IMR-90 (cell line): ENCODE measurements at regions not wholly inside any gene's neighbourhood (a gene's known extent, or its start where the extent isn't known, plus 50 kb on each side); places are given as distances from the start of the nearest gene placed in this dataset.

ENCODE experiments used
- ATAC-seq: fragments of 200-7000 bp; cut with Tn5 transposase; 2 replicates; pipeline ENCODE4 v1.9.1; 2020; ENCODE audit warnings: low read depth, mild to moderate bottlenecking, moderate library complexity
- BruUV-seq: library from RNA; stranded (reverse); fragments of 400-500 nt; replicated peaks from 2 replicates; lab custom pipeline; 2021; lab: Mats Ljungman, UMichigan
- CTCF ChIA-PET: fragments of 300-600 bp; formaldehyde crosslinking; extraction: SDS; loops from one replicate; lab custom pipeline; 2021; ENCODE audit warnings: antibody characterized with exemption; lab: Yijun Ruan, JAX
- POLR2A ChIA-PET: fragments of 300-600 bp; sonication (Branson Sonifier 250); formaldehyde crosslinking; loops from one replicate; lab custom pipeline; 2022; ENCODE audit warnings: antibody characterized with exemption; ENCODE audit not compliant: unreplicated experiment; lab: Charles Lee
- DNase-seq: peaks from one replicate; pipeline ENCODE4 v3.0.0; 2013
- H2AFZ ChIP-seq: replicated peaks from 2 replicates; pipeline ENCODE3; 2013; ENCODE audit warnings: low read length, mild to moderate bottlenecking; ENCODE audit not compliant: poor library complexity
- H2AK5ac ChIP-seq: 2 replicates; pipeline ENCODE4 v1.6.1; 2013; ENCODE audit warnings: low read depth, low read length, inconsistent platforms
- H2AK9ac ChIP-seq: replicated peaks from 2 replicates; pipeline ENCODE3; 2013; ENCODE audit warnings: mild to moderate bottlenecking, low read depth, low read length, moderate library complexity; ENCODE audit not compliant: poor library complexity
- H2BK120ac ChIP-seq: 2 replicates; pipeline ENCODE4 v1.6.1; 2013; ENCODE audit warnings: low read depth, low read length, inconsistent platforms
- H2BK15ac ChIP-seq: 3 replicates; pipeline ENCODE4 v1.6.1; 2013; ENCODE audit warnings: low read depth, low read length, inconsistent platforms
- H2BK20ac ChIP-seq: 2 replicates; pipeline ENCODE4 v1.6.1; 2013; ENCODE audit warnings: low read depth, mild to moderate bottlenecking, inconsistent platforms, low read length, moderate library complexity
- H2BK5ac ChIP-seq: 2 replicates; pipeline ENCODE4 v1.6.1; 2013; ENCODE audit warnings: mild to moderate bottlenecking, low read depth, low read length, inconsistent platforms; ENCODE audit not compliant: poor library complexity, severe bottlenecking
- H3K14ac ChIP-seq: replicated peaks from 2 replicates; pipeline ENCODE4 v1.6.1; 2013; ENCODE audit warnings: low read depth, low read length, inconsistent platforms
- H3K18ac ChIP-seq: 2 replicates; pipeline ENCODE4 v1.6.1; 2013; ENCODE audit warnings: low read depth, low read length, control low read depth
- H3K23ac ChIP-seq: 2 replicates; pipeline ENCODE4 v1.6.1; 2013; ENCODE audit warnings: low read depth, low read length, inconsistent platforms
- H3K27ac ChIP-seq: 2 replicates; pipeline ENCODE4 v1.5.1; 2013; ENCODE audit warnings: mild to moderate bottlenecking, control low read depth, low read length; ENCODE audit not compliant: insufficient read depth
- H3K27me3 ChIP-seq: 2 replicates; pipeline ENCODE4 v1.6.1; 2013; ENCODE audit warnings: low read length; ENCODE audit not compliant: control insufficient read depth, insufficient read depth
- H3K36me3 ChIP-seq: 2 replicates; pipeline ENCODE4 v1.6.1; 2013; ENCODE audit warnings: low read length, mixed read lengths; ENCODE audit not compliant: control insufficient read depth, insufficient read depth
- H3K4ac ChIP-seq: 2 replicates; pipeline ENCODE4 v1.6.1; 2013; ENCODE audit warnings: low read depth, low read length, inconsistent platforms
- H3K4me1 ChIP-seq: 2 replicates; pipeline ENCODE4 v1.6.1; 2013; ENCODE audit warnings: low read length, mixed read lengths; ENCODE audit not compliant: control insufficient read depth, insufficient read depth
- H3K4me2 ChIP-seq: 2 replicates; pipeline ENCODE4 v1.6.1; 2013; ENCODE audit warnings: low read depth, mild to moderate bottlenecking, control low read depth, low read length, moderate library complexity
- H3K4me3 ChIP-seq: 2 replicates; pipeline ENCODE4 v1.5.1; 2013; ENCODE audit warnings: low read depth, mild to moderate bottlenecking, control low read depth, low read length, moderate library complexity; ENCODE audit not compliant: insufficient read depth
- H3K56ac ChIP-seq: 2 replicates; pipeline ENCODE4 v1.6.1; 2013; ENCODE audit warnings: low read length, inconsistent platforms; ENCODE audit not compliant: insufficient read depth; ENCODE audit errors: extremely low read depth
- H3K79me1 ChIP-seq, 2 experiments: 2 replicates each; pipeline ENCODE4 v1.6.1; 2013; ENCODE audit warnings: low read length in 2 of 2, inconsistent platforms in 1 of 2, low read depth in 1 of 2
- H3K9ac ChIP-seq: 2 replicates; pipeline ENCODE4 v1.6.1; 2013; ENCODE audit warnings: low read depth, low read length, control low read depth
- H3K9me1 ChIP-seq: 2 replicates; pipeline ENCODE4 v1.6.1; 2013; ENCODE audit warnings: low read length, inconsistent platforms; ENCODE audit not compliant: insufficient read depth
- H3K9me3 ChIP-seq: 2 replicates; pipeline ENCODE4 v1.6.1; 2013; ENCODE audit warnings: low read length; ENCODE audit not compliant: control insufficient read depth, insufficient read depth
- H4K20me1 ChIP-seq: 2 replicates; pipeline ENCODE4 v1.6.1; 2013; ENCODE audit warnings: low read length, inconsistent platforms; ENCODE audit not compliant: insufficient read depth
- H4K5ac ChIP-seq: 2 replicates; pipeline ENCODE4 v1.6.1; 2013; ENCODE audit warnings: mild to moderate bottlenecking, low read depth, low read length, control low read depth
- H4K8ac ChIP-seq, 2 experiments: 2 replicates each; pipeline ENCODE4 v1.6.1; 2013; ENCODE audit warnings: low read depth in 2 of 2, low read length in 2 of 2, control low read depth in 1 of 2, inconsistent platforms in 1 of 2
- H4K91ac ChIP-seq: 2 replicates; pipeline ENCODE4 v1.6.1; 2013; ENCODE audit warnings: low read depth, low read length, inconsistent platforms; ENCODE audit not compliant: insufficient read depth
- CEBPB ChIP-seq: IDR thresholded peaks from 2 replicates; pipeline ENCODE4 v1.6.1; 2012; ENCODE audit warnings: low read depth, low read length, improper control_type of control experiment
- FOS ChIP-seq: fragments of 150-350 bp; IDR thresholded peaks from 2 replicates; pipeline ENCODE4 v1.6.1; 2016; ENCODE audit warnings: low read depth, low read length
- MAFK ChIP-seq: IDR thresholded peaks from 2 replicates; pipeline ENCODE4 v1.6.1; 2012; ENCODE audit warnings: low read depth, low read length, improper control_type of control experiment
- MAZ ChIP-seq: IDR thresholded peaks from 2 replicates; pipeline ENCODE4 v1.6.1; 2012; ENCODE audit warnings: low read depth, mild to moderate bottlenecking, low read length, improper control_type of control experiment, moderate library complexity, borderline replicate concordance
- MXI1 ChIP-seq: IDR thresholded peaks from 2 replicates; pipeline ENCODE4 v1.6.1; 2012; ENCODE audit warnings: low read depth, mild to moderate bottlenecking, low read length, moderate library complexity, borderline replicate concordance
- NFE2L2 ChIP-seq: fragments of 150-350 bp; IDR thresholded peaks from 2 replicates; pipeline ENCODE4 v1.6.1; 2016; ENCODE audit warnings: low read depth, mild to moderate bottlenecking, low read length
- RAD21 ChIP-seq: IDR thresholded peaks from 2 replicates; pipeline ENCODE4 v1.6.1; 2012; ENCODE audit warnings: low read length, improper control_type of control experiment
- RCOR1 ChIP-seq: IDR thresholded peaks from 2 replicates; pipeline ENCODE4 v1.6.1; 2012; ENCODE audit warnings: mild to moderate bottlenecking, low read length, improper control_type of control experiment; ENCODE audit not compliant: insufficient replicate concordance
- RFX5 ChIP-seq: IDR thresholded peaks from 2 replicates; pipeline ENCODE4 v1.8.0; 2012; ENCODE audit warnings: low read depth, mild to moderate bottlenecking, low read length, moderate library complexity
- SMC3 ChIP-seq: fragments of 150-350 bp; IDR thresholded peaks from 2 replicates; pipeline ENCODE4 v1.6.1; 2016; ENCODE audit warnings: low read depth, mild to moderate bottlenecking, antibody characterized with exemption, low read length, moderate library complexity
- WGBS, 2 experiments: methylation state at CpG; one replicate each; pipeline versions ENCODE4 v1.1.5 to v1.1.7; 2013; ENCODE audit warnings: missing lambda C conversion rate in 2 of 2; ENCODE audit not compliant: insufficient read length in 1 of 2; ENCODE audit errors: extremely low coverage in 2 of 2; 5-methylcytosine and 5-hydroxymethylcytosine counted together
- dilution Hi-C: fragments of 300-500 bp; cut with HindIII; formaldehyde crosslinking; loops from one replicate; pipeline ENCODE4 v1.14.3; 2018; ENCODE audit warnings: low sequenced_read_pairs; ENCODE audit not compliant: unreplicated experiment
- in situ Hi-C: fragments of 300-500 bp; cut with MboI; formaldehyde crosslinking; loops from 3 replicates; pipeline ENCODE4 v1.14.3; 2019; ENCODE audit warnings: low sequenced_read_pairs, inconsistent platforms, mixed read lengths
- intact Hi-C: fragments of 100-400 bp; cut with micrococcal nuclease; formaldehyde crosslinking; loops from 2 replicates; pipeline ENCODE4 v1.10.0; 2022
- TF ChIP-seq, protein P1 (sequence below): fragments of 150-350 bp; IDR thresholded peaks from 2 replicates; pipeline ENCODE4 v1.6.1; 2017; ENCODE audit warnings: mild to moderate bottlenecking, antibody characterized with exemption, low read length, low read depth
- TF ChIP-seq, protein P2 (sequence below): conservative IDR thresholded peaks from 2 replicates; pipeline ENCODE4 v1.5.1; 2012; ENCODE audit warnings: mild to moderate bottlenecking, low read depth, low read length, improper control_type of control experiment

DNA sequence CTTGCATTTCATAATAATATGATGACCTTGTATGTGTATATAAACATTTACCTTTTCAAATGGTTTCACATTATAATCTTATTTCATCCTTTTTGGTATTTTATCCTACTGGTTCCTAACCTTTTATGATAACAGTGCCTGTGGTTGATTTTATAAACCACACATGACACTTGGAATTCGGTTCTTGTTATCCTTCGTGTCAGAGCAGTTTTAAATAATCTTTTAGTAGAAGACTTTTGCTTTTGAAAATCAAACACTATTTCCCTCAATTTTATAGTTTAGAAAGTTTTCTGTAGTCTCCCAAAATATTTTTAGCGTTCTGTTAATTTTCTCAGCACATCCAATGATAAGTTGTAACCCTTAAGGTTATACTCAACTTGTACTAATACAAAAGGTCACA, 676.8 kb downstream of the RAPGEF2 start:
- H3K27me3 ChIP-seq = no peaks in the 10 kb centered on the region
- H3K79me1 ChIP-seq = no peaks in the 10 kb centered on the region
- no peak overlapping the region for H3K23ac ChIP-seq
- H3K36me3 ChIP-seq = no peaks in the 10 kb centered on the region
- ChIA-PET CTCF (no interaction called here), POLR2A (no interaction called here)
- dilution Hi-C loops (no loop called here), in situ Hi-C loops (no loop called here), intact Hi-C loops (no loop called here)
- H2BK15ac ChIP-seq = no peak overlapping the region
- no peak overlapping the region for H3K18ac ChIP-seq
- H3K56ac ChIP-seq = no peak overlapping the region
- no peak overlapping the region for H2BK20ac ChIP-seq
- no peak overlapping the region for H3K27ac ChIP-seq
- no peak overlapping the region for H4K5ac ChIP-seq
- DNase-seq = no peak
- H4K91ac ChIP-seq = no peak overlapping the region
- no peaks in the 10 kb centered on the region for H4K20me1 ChIP-seq
- no CpG with 5 or more reads among the region's 3 CpGs for whole genome bisulfite sequencing, 2 experiments
- H3K9me3 ChIP-seq = no peaks in the 10 kb centered on the region
- TF ChIP-seq CEBPB (no peak), MAZ (no peak), RAD21 (no peak), MXI1 (no peak), SMC3 (no peak), MAFK (no peak), RCOR1 (no peak), RFX5 (no peak), FOS (no peak), NFE2L2 (no peak)
- TF ChIP-seq, protein P1, sequence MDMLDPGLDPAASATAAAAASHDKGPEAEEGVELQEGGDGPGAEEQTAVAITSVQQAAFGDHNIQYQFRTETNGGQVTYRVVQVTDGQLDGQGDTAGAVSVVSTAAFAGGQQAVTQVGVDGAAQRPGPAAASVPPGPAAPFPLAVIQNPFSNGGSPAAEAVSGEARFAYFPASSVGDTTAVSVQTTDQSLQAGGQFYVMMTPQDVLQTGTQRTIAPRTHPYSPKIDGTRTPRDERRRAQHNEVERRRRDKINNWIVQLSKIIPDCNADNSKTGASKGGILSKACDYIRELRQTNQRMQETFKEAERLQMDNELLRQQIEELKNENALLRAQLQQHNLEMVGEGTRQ = no peak
- TF ChIP-seq, protein P2, sequence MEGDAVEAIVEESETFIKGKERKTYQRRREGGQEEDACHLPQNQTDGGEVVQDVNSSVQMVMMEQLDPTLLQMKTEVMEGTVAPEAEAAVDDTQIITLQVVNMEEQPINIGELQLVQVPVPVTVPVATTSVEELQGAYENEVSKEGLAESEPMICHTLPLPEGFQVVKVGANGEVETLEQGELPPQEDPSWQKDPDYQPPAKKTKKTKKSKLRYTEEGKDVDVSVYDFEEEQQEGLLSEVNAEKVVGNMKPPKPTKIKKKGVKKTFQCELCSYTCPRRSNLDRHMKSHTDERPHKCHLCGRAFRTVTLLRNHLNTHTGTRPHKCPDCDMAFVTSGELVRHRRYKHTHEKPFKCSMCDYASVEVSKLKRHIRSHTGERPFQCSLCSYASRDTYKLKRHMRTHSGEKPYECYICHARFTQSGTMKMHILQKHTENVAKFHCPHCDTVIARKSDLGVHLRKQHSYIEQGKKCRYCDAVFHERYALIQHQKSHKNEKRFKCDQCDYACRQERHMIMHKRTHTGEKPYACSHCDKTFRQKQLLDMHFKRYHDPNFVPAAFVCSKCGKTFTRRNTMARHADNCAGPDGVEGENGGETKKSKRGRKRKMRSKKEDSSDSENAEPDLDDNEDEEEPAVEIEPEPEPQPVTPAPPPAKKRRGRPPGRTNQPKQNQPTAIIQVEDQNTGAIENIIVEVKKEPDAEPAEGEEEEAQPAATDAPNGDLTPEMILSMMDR = no peak
- H3K9ac ChIP-seq = no peak overlapping the region
- no peak overlapping the region for H3K14ac ChIP-seq
- H2BK120ac ChIP-seq = no peak overlapping the region
- H3K4ac ChIP-seq = no peak overlapping the region
- no peak overlapping the region for H2BK5ac ChIP-seq
- no peak overlapping the region for H3K4me2 ChIP-seq
- no peak overlapping the region for H2AK5ac ChIP-seq
- ATAC-seq = no peak
- BruUV-seq = no TSS peak
- H2AFZ ChIP-seq = no peak overlapping the region
- no peaks in the 10 kb centered on the region for H3K4me1 ChIP-seq
- no peak overlapping the region for H2AK9ac ChIP-seq
- H3K9me1 ChIP-seq = no peaks in the 10 kb centered on the region
- H3K4me3 ChIP-seq = no peak overlapping the region
- H4K8ac ChIP-seq = no peak overlapping the region
